Rectal smooth muscle tissue (tissue), 1 donor: ENCODE measurements at regions not wholly inside any gene's neighbourhood (a gene's known extent, or its start where the extent isn't known, plus 50 kb on each side); places are given as distances from the start of the nearest gene placed in this dataset.
"Not testable (repeated sequence)": the region's sequence is repeated elsewhere in the genome, so short reads cannot be mapped to it uniquely, and the experiment has no call there.

Experiments
- H3K27ac ChIP-seq: one replicate; pipeline ENCODE4 v1.7.0; 2013; ENCODE audit warnings: low read depth, low read length, inconsistent platforms
- H3K27me3 ChIP-seq: one replicate; pipeline ENCODE4 v1.7.0; 2013; ENCODE audit warnings: low read length; ENCODE audit not compliant: control insufficient read depth, insufficient read depth
- H3K36me3 ChIP-seq: one replicate; pipeline ENCODE4 v1.7.0; 2013; ENCODE audit warnings: low read length; ENCODE audit not compliant: control insufficient read depth, insufficient read depth
- H3K4me1 ChIP-seq: one replicate; pipeline ENCODE4 v1.7.0; 2013; ENCODE audit warnings: low read length; ENCODE audit not compliant: control insufficient read depth, insufficient read depth
- H3K4me3 ChIP-seq: one replicate; pipeline ENCODE4 v1.7.0; 2013; ENCODE audit warnings: low read length
- H3K9ac ChIP-seq: one replicate; pipeline ENCODE4 v1.7.0; 2013; ENCODE audit warnings: low read length

GRCh38 chr21:35467566-35467965, 418.5 kb upstream of the RUNX1 start:
- H3K27me3 ChIP-seq: no peaks in the 10 kb centered on the region
- H3K27ac ChIP-seq: no peak overlapping the region
- no peaks in the 10 kb centered on the region for H3K36me3 ChIP-seq
- no peak overlapping the region for H3K9ac ChIP-seq
- no peaks in the 10 kb centered on the region for H3K4me1 ChIP-seq
- H3K4me3 ChIP-seq: no peak overlapping the region

DNA sequence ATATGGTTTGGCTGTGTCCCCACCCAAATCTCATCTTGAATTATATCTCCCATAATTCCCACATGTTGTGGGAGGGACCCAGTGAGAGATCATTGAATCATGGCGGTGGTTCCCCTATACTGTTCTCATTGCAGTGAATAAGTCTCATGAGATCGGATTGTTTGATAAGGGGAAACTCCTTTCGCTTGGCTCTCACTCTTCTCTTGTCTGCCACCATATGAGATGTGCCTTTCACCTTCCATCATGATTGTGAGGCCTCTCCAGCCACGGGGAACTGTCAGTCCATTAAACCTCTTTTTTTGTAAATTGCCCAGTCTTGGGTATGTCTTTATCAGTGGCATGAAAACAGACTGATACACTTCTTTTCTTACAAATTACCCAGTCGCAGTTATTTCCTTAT, 417.6 kb upstream of the RUNX1 start:
- H3K27me3 ChIP-seq, H3K27ac ChIP-seq, H3K4me1 ChIP-seq, H3K36me3 ChIP-seq, H3K9ac ChIP-seq, H3K4me3 ChIP-seq: not testable (repeated sequence)

DNA sequence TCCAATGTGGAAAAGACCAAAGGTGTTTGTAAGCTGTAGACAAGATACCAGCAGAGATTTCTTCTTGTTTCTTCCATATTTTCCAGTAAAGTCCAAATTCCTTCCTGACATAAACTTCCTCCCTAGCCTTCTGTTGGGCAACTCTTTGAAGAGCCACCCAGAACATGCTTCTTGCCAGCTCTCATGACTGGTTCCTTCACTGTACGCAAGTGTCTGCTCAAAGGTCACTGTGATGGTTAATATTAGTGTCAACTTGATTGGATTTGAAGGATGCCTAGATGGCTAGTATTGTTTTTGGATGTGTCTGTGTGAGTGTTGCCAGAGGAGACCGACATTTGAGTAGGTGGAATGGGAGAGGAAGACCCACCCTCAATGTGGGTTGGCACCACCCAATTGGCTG, 416.6 kb upstream of the RUNX1 start:
- Histone ChIP-seq H3K27me3 (no peaks in the 10 kb centered on the region), H3K9ac (no peak overlapping the region)

GRCh38 chr21:35461700-35462099, 412.6 kb upstream of the RUNX1 start:
- Histone ChIP-seq H3K9ac (no peak overlapping the region), H3K4me3 (no peak overlapping the region), H3K4me1 (no peaks in the 10 kb centered on the region)

More for the DNA sequence above, 416.6 kb upstream of the RUNX1 start:
- Histone ChIP-seq H3K4me3 (no peak overlapping the region), H3K4me1 (no peaks in the 10 kb centered on the region), H3K27ac (no peak overlapping the region), H3K36me3 (no peaks in the 10 kb centered on the region)

GRCh38 chr21:35460441-35460840, 411.3 kb upstream of the RUNX1 start:
- Histone ChIP-seq H3K36me3 (no peaks in the 10 kb centered on the region), H3K9ac (no peak overlapping the region), H3K27me3 (no peaks in the 10 kb centered on the region), H3K27ac (no peak overlapping the region), H3K4me3 (no peak overlapping the region), H3K4me1 (no peaks in the 10 kb centered on the region)

More at GRCh38 chr21:35461700-35462099, 412.6 kb upstream of the RUNX1 start:
- no peak overlapping the region for H3K27ac ChIP-seq
- H3K36me3 ChIP-seq: no peaks in the 10 kb centered on the region
- H3K27me3 ChIP-seq: no peaks in the 10 kb centered on the region

- no peaks in the 10 kb centered on the region for H3K4me1 ChIP-seq
- H3K9ac ChIP-seq: no peak overlapping the region
- H3K4me3 ChIP-seq: no peak overlapping the region
- H3K27me3 ChIP-seq: no peaks in the 10 kb centered on the region
- H3K36me3 ChIP-seq: no peaks in the 10 kb centered on the region
- no peak overlapping the region for H3K27ac ChIP-seq
These were observed 409.3 kb upstream of the RUNX1 start for GRCh38 chr21:35458405-35458804.

GRCh38 chr21:35457097-35457804, 408.1 kb upstream of the RUNX1 start:
- no peaks in the 10 kb centered on the region for H3K27me3 ChIP-seq
- H3K36me3 ChIP-seq: no peaks in the 10 kb centered on the region
- H3K27ac ChIP-seq: no peak overlapping the region
- no peaks in the 10 kb centered on the region for H3K4me1 ChIP-seq
- no peak overlapping the region for H3K4me3 ChIP-seq
- H3K9ac ChIP-seq: no peak overlapping the region

DNA sequence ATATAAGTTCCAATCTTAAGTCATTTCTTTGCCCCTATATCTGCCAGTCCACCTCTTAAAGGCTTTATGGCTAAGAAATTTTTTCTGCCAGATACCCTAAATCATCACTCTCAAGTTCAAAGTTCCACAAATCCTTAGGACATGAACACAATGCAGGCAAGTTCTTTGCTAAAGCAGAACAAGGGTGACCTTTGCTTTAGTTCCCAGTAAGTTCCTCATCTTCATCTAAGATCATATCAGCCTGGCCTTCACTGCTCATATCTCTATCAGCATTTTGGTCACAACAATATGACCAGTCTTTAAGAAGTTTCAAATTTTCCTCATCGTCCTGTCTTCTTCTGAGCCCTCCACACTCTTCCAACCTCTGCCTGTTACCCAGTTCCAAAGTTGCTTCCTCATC, 402.2 kb upstream of the RUNX1 start:
- Histone ChIP-seq H3K27me3 (no peaks in the 10 kb centered on the region), H3K4me1 (no peaks in the 10 kb centered on the region), H3K27ac (no peak overlapping the region), H3K36me3 (no peaks in the 10 kb centered on the region), H3K9ac (no peak overlapping the region), H3K4me3 (no peak overlapping the region)

GRCh38 chr21:35450830-35451229, 401.7 kb upstream of the RUNX1 start:
- no peaks in the 10 kb centered on the region for H3K4me1 ChIP-seq
- H3K27me3 ChIP-seq: no peaks in the 10 kb centered on the region
- H3K9ac ChIP-seq: no peak overlapping the region
- no peaks in the 10 kb centered on the region for H3K36me3 ChIP-seq
- no peak overlapping the region for H3K27ac ChIP-seq
- no peak overlapping the region for H3K4me3 ChIP-seq

- Histone ChIP-seq H3K4me3 (no peak overlapping the region), H3K9ac (no peak overlapping the region), H3K27me3 (no peaks in the 10 kb centered on the region), H3K36me3 (no peaks in the 10 kb centered on the region), H3K4me1 (no peaks in the 10 kb centered on the region), H3K27ac (no peak overlapping the region)
These were observed 400.7 kb upstream of the RUNX1 start for GRCh38 chr21:35449846-35450245.

- Histone ChIP-seq H3K4me1 (no peaks in the 10 kb centered on the region), H3K4me3 (no peak overlapping the region), H3K9ac (no peak overlapping the region), H3K27ac (no peak overlapping the region), H3K27me3 (no peaks in the 10 kb centered on the region), H3K36me3 (no peaks in the 10 kb centered on the region)
These were observed 399.9 kb upstream of the RUNX1 start for GRCh38 chr21:35448876-35449599.

GRCh38 chr21:35444391-35444790, 395.3 kb upstream of the RUNX1 start:
- H3K4me1 ChIP-seq: no peaks in the 10 kb centered on the region
- no peak overlapping the region for H3K9ac ChIP-seq
- no peak overlapping the region for H3K27ac ChIP-seq

More at GRCh38 chr21:35444391-35444790, 395.3 kb upstream of the RUNX1 start:
- Histone ChIP-seq H3K27me3 (no peaks in the 10 kb centered on the region), H3K36me3 (no peaks in the 10 kb centered on the region), H3K4me3 (no peak overlapping the region)
